ENCODE measurements at regions not wholly inside any gene's neighbourhood (a gene's known extent, or its start where the extent isn't known, plus 50 kb on each side); places are given as distances from the start of the nearest gene placed in this dataset.

DNA sequence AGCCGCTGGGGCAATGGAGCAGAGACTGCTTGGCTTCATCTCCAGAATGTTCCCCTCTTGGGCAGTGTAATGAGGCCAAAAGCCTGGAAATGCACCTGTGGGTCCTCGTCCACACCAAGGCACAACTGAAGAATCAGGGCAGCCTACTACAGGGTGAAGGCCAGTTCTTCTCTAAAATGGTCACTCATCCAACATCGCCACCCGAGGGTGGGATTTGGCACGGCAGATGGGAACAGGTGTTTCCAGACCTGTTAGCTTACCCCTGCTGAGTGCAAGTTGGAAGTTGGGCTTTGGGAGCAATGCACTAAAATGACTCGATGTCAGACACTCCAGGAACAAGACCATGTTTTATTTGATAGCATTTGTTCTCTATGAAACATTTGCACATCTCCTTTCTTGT is 543.7 kb downstream of the NPHP4 start:
- no peak for DNase-seq

DNA sequence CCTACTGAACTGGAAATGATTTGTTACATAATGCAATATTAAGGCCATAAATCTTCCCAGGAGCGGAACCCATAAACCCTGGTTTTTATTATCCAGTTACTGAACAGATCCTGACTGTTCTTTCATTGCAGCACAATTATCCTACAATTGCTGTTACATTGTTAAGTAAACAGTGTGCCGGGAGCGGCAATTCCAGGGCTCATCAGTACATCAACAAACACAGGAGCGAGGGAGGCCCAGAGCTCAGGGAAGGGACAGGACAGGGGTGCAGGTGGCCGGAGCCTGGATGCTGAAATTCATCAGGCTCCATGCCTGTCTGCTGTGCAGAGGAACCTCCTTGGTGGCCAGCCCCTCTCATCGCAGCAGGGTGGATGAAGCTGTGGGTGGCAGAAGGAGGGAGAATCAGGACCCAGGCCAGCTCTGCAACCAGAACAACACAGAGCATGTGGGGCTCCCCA is 544.7 kb downstream of the NPHP4 start:
- no peak for DNase-seq

DNA sequence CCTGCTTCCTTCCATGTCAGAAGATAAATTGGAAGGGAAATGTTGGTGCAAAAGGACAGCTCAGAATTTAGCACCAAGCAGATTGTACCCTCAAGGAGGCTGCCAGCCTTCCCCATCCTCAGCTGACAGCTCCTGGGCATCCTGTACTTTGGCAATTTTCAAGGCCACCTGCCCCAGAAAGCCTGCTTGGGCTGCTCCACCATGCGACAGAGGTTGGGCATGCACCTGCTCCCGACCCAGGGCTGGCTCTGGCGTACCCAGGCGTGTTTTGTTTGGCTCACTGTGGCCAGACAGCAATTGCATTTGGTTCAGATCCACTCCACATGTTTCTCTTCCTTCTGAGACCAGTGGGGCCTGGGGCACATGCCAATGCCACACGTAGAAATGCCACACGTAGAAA is 547.8 kb downstream of the NPHP4 start:
- no peak for DNase-seq

DNA sequence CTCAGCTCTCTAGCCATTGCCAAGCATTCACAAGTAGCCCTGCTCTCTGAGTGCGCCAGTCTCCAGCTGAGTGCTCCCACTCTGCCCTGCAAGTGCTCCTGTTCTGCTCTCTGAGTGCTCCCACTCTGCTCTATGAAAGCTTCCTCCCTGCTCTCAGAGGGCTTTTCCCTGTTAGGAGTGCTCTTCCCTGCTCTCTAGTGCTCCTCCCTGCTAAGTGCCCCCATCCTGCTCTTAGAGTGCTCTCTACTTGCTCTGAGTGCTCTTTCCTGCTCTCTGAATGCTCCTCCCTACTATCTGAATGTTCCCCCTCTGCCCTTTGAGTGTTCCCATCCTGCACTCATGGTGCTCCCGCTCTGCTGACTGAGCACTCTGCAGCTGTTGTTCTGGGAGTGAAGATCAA is 555.4 kb downstream of the NPHP4 start:
- no peak for DNase-seq

DNA sequence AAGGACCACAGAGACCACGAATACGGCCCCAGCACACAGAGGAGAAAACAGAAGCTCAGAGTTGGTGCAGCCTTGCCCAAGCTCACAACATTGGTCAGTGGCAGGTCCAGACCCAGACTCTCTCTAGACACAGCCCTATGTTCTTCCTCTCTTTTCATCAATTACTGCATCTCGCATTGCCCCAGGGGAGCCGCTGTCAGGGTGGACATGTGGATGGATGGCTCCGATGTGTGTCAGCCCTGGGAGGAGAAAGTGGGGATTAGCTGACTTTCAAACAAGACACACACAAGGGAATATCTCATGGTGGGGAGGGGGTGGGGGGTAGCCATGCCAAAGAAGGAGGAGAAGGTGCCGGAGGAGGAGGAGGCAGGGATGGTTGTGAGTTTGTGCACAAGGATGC is 556.8 kb downstream of the NPHP4 start:
- no peak for DNase-seq

DNA sequence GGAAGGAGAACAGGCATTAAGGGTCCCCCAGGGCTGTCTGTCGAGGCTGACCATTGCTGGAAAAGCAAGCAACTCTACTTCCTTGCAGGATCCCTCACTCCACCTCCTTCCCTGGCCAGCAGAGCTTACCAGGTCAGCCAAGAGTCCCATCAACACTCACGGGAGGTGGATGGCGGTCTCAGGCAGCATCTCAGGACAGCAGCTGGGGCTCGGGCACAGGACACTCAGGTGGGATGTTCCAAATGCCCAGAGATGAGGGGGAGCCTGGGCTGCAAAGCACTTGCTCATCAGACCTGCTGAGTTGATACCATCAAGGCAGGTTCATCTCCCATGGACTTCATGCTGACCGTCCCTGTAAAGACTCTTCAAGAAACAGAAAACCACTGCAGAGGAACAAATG is 559.8 kb downstream of the NPHP4 start:
- DNase-seq = no peak

DNA sequence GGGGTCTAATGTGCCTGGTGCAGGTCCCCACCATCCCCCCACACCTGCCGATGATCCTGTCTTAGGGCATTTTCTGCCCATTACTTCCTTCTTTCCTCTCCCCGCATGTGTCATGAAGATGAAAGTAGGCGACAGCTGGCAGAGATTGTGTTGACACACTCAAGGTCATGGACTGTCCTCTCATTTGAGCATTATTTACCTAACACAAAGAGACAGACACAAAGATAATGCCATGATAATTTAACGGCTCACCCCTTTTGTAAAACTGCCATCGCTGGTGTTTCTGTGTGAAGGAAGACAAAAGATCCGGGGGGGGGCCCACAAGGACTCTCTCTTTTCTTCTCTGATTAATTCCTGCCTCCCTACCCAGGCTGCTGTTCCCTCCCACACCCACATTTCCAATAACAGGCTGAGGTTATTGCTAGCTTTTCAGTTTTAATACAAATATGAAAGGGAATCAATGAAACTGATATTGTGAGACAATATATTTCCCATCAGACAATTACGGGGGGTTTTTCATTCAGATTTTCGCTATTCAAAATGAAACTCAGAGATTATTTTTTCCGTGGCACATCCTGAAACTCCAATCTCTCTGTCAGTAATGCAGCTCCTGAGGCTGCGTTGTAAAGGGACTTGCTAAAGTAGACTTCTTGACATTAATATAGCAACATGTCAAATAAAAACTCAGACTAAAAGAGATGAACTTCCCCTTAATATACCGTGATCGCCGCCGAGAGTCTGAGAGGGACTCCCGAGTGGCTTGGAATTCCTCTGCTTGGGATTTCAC is 561.1 kb downstream of the NPHP4 start:
- no peak for DNase-seq

DNA sequence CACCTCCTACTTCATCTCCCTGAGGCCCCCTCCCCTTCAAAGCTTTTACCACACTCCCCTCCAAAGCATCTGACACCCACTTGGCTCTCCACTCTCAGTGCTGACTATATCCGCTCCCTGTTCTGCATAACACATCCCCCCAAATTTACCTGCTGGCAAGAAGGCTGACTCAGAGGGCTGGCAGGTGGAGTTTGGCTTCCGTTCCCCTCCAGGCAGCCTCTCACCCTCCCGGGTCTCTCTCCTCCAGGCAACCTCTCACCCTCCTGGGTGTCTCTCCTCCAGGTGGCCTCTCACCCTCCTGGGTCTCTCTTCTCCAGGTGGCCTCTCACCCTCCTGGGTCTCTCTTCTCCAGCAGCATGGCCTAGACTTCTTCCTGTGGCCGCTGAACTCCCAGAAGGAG is 562.1 kb downstream of the NPHP4 start:
- no peak for DNase-seq

DNA sequence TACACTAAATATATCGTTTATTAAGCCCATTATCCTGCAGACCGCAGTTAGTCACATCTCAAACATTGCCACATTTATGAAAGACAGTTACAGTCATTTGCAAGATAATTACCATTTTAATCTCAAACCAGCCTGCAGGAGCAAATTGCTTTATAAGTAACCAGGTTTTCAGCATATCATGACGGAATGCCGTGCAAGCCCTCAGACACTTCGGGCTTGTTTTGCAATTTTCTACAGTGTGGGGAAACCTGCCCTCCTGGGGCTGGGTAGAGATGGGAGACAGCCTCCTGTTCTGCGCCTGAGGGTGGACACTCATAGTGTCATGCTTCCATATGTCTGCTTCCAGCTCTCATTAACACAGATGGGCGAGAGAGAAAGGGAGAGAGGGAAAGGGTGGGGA is 563.9 kb downstream of the NPHP4 start:
- DNase-seq = no peak

DNA sequence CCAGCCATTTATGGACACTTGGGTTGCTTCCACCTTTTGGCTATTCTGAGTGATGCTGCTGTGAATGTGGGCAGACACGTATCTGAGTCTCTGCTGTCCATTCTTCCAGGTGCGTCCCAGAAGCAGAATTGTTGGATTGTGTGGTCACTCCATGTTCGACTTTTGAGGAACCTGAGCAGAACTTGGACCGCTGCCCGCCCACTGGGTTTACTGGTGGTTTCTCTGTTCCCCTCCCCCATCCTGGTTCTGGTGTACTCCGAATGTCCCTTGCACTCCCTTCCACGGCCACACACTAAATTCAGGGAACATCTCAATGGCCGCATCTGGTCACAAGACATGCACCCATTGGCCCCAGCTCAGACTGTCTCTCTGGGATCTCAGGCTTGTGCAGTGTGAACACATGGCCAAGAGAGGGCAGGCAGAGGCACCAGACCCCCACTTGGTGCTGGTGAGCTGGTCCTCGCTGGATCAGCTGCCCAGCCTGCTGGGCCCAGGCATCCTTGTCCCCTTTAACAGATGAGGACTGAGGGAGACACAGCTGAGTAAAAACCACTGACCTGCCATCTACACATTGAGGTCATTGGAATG is 565.1 kb downstream of the NPHP4 start:
- DNase-seq = no peak

DNA sequence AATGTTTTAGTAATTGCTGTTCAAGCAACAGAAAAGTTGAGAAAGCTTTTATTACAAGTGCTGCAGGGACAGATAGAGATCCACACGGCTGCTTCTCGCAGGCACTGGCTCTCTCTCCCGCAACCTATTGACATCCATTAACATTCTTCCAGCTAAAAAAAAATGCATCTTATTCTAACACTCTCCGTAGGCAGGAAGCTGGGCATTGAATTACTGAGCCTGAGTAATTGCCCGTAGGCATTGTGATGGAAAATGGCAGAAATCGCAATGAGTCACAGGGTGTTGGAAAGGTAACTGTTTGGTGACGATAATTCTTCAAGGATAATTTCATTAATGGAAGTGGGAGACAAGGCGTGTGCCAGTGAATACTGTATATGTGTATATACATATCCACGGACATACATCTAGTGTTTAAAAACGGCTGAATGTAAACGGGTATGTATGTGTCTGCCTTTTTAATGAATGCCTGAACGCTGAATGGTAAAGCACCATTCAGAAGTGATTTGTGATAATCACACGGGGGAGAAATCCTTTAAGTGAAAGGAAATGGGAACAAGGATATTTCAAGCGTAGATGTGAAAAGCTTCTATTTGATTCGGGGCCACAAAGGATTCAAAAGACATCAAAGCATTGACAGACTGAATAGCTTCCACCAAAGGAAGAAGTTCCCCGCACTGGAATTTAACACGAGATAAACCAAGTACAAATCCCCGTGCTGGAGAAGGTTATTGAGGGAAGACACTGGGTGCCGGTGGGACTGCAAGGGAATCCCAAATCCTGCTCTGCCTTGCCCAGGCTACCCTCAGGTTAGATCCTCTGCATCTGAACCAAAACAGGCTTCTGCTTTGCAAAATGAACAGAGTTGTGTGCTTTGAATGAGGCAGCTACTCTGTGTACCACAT is 567.2 kb downstream of the NPHP4 start:
- no peak for DNase-seq

DNA sequence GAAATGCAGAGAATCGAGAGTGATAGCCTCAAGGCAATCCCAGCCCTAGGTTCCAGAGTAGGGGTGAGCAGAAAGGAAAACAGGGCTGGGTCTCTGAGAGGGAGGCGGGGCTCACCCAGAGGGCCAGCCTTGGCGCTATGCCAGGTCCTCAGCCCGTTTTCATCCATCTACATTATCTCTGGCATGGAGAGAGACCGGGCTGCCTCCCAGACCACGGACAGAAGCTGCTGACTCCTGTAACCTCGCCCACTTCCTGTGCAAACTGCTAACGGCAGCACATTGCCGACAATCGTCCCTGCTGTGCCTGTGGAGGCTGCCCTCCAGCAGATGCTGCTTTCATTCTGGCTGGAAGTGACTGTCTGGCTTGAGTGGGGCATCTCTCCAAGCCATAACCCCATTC is 569.1 kb downstream of the NPHP4 start:
- DNase-seq = peak; percentile 18

DNA sequence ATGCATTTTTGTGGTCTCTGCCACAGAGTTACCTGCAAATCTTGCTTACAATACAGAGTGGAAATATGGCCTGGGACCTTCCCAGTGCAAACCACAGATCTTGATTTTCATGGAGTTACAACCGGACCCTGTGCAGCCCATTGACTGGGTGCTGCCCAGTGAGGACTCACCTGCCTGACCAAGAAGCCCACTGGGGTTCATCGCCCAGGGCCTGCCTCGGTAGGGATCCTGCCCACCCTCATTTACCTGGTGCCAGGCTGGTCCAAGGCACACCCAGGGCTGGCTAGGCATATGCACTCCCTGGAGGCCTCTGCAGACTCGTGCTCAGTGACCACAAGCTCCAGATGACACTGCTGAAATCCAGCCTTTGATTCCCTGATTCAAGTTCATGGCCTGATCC is 572.7 kb downstream of the NPHP4 start:
- DNase-seq = no peak

DNA sequence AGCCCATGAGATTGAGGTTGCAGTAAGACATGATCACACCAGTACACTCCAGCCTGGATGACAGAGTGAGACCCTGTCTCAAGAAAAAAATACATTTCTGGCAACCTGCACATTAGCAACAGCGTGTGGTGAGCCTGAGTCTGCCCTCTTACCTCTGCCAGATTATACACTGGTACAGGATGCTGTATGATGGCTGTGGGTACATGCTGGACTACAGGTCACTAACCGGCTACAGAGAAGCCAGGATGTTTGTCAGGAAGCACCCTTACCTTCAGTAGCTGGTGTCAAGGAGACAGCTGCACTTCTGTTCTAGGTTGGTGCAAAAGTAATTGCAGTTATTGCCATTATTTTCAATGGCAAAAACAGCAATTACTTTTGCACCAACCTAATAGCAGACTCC is 575.7 kb downstream of the NPHP4 start:
- DNase-seq = no peak

DNA sequence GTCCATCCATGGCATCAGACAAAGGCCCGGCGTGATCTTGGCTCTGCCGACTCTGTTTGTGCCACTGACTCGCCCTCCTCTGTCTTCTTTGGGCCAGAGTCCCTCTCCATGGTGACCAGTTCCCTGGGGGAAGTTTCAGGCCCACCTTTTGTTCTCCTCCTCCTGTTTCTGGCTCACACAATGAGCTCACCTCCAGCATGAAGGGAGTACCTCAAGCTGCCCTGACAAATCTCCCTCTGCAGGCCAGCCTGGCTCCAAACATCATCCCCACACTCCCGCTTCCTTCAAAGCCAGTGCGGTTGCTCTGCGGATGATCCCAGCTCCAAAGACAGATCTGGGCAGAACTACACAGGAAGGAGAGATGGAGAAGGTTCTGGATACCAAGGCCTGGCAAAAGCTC is 576.6 kb downstream of the NPHP4 start:
- DNase-seq = no peak

DNA sequence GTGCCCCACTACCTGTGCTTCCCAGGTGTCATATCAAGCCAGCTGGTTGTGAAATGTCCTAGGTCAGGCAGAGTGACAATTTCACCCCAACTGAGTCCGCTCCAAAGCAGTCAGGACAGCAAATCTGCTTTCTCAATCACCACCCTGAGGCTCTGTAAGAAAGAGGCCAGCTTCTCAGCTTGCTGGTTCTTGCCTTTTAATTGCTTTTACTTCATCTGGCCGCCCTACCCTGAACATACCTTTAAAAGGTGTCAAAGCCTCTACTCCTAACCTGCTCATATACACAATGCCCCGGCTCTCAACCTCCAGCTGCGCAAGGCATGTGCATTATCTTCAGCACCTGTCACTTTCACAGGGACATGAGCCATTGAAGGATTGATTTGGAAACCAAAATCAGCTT is 581.6 kb downstream of the NPHP4 start:
- DNase-seq = no peak

DNA sequence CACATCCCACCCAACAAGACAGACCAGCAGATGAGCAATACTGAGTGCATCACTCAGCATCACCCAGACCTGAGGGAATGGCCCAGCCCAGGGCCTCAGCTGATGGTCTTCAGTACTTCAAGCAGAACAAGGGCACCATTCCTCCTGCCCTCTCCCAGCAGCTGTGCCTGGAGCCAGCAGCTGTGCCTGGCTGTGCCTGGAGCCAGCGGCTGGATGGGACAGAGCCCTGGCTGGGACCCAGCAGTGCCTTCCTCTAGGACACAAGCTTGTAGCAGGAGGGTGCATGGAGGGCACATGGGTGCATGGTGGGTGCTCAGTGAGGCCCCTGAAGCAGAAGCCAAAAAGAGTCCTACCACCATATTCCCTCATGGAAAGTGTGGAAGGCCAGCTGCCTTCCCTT is 583.8 kb downstream of the NPHP4 start:
- no peak for DNase-seq

DNA sequence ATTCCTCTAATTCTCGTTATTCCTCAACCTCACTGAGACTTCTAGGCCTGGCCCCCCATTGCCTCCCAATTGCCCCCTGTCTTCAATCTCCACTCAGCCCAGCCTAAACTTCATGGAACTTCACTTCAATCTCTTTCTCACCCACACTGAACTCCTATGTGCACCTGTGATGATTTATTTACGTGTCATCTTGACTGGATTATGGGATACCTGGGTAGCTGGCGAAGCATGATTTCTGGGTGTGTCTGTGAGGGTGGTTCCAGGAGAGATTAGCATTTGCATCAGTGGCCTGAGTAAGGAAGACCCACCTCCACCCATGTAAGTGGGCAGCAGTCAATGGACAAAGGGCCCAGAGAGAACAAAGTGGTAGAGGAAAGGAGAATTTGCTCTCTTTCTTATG is 587.0 kb downstream of the NPHP4 start:
- DNase-seq = no peak

DNA sequence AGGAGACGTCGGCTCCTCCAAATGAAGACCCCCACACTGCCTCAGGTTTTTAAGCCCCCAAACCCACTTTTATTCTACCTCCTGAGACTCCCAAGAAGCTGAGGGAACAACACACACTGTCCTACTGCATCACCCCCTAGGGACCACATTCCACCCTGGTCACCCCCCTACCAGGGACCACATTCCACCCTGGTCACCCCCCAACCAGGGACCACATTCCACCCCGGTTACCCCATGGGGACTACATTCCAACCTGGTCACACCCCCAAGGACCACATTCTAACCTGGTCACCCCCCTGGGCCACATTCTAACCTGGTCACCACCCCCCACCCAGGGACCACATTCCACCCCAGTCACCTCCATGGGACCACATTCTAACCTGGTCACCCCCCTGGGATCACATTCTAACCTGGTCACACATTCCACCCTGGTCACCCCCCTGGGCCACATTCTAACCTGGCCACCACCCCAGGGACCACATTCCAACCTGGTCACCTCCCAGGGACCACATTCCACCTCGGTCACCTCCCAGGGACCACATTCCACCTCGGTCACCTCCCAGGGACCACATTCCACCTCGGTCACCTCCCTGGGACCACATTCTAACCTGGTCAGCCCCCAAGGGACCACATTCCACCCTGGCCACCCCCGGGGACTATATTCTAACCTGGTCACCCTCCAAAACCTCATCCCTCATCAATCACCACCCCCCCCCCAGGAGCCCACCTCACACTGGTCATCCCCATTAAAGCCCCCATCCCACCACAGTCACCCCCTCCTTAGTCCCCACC is 587.6 kb downstream of the NPHP4 start:
- DNase-seq = no peak

DNA sequence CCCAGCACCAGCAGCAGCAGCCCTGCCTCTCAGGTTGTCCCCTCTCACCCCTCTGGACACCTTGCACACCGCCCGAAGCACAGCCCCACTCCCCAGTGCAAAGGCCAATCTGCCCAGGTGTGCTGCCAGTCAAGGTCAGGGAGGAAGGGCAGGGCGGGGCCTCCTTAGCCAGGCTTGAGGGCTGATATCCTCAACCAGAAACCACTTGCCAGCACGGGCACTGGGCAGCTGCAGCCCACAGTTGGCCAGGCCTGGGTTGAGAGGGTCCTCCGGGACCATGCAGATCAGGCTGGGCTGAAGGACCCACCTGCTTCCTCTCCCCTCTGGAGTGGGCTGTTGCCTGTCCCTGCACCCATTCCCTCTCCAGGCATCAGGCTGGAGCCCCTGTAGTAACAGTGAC is 588.3 kb downstream of the NPHP4 start:
- no peak for DNase-seq

DNA sequence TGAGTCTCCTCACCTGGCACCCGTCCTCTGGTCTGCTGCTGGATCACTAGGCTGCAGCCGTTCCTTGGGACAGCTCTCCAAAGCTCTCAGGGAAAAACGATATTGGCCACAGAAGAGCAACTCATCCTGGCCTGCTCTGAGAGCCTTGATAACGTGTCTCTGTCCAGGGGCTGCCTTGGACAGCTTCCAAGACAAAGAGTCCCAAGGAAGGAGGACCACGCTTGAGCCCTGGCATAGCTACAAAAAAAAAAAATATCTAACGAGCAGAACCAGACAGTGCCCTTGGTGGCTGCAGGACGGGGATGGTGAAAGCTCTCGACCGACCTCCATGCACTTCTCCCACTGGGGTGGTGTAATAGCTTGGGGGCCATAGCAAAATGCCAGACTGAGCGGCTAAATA is 589.6 kb downstream of the NPHP4 start:
- no peak for DNase-seq

DNA sequence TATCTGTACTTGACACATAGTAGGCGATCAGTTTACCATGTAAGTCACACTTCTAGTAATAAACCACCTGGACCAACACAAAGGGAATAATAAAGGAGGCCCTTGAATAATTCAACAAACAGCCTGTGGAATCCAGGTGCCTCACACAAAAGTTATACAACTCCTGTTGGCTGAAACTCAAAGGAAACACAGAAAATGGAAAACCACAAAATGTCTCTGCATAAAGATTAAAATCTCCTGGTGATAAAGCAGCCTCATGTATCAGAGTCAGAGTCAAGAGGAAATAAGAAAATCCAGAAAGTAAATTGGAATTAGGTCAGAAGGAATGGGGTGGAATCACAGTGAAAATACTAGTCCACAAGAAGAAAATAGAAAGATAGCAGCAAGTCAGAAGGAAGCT is 592.5 kb downstream of the NPHP4 start:
- no peak for DNase-seq

DNA sequence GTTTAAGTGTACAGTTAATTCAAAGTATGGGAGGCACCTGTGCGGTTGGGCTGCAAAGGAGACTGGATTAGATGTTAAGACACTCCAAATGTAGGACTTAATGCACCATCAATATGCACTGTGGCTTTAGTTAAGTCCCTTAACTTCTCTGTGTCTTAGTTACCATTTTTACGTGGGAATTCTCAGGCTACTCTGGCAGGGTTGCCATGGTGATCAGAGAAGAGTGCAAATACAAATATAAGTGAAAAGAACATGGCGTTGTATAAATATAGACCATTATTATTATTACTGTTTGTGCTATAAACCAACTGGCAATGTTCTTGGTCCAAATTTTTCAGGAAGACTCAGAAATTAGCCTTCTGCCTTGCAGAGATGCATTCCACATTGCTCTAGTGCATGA is 595.6 kb downstream of the NPHP4 start:
- DNase-seq = no peak

Data from NK-92 treated with Interleukin-12 subunit alpha and Interleukin-12 subunit beta, amount 100 ng/mL, for 24 hours (cell line).